GM18505 (cell line): ENCODE measurements at regions not wholly inside any gene's neighbourhood (a gene's known extent, or its start where the extent isn't known, plus 50 kb on each side); places are given as distances from the start of the nearest gene placed in this dataset.

Experiments used
- ATAC-seq: cut with Tn5 transposase; IDR thresholded peaks from one replicate; pipeline ENCODE4 v1.9.1; 2021; ENCODE audit not compliant: unreplicated experiment
- POLR2A ChIP-seq: IDR thresholded peaks from 4 replicates; pipeline ENCODE4 v1.6.1; 2011; ENCODE audit warnings: borderline replicate concordance; ENCODE audit not compliant: insufficient read depth, insufficient read length; ENCODE audit errors: extremely low read depth

DNA sequence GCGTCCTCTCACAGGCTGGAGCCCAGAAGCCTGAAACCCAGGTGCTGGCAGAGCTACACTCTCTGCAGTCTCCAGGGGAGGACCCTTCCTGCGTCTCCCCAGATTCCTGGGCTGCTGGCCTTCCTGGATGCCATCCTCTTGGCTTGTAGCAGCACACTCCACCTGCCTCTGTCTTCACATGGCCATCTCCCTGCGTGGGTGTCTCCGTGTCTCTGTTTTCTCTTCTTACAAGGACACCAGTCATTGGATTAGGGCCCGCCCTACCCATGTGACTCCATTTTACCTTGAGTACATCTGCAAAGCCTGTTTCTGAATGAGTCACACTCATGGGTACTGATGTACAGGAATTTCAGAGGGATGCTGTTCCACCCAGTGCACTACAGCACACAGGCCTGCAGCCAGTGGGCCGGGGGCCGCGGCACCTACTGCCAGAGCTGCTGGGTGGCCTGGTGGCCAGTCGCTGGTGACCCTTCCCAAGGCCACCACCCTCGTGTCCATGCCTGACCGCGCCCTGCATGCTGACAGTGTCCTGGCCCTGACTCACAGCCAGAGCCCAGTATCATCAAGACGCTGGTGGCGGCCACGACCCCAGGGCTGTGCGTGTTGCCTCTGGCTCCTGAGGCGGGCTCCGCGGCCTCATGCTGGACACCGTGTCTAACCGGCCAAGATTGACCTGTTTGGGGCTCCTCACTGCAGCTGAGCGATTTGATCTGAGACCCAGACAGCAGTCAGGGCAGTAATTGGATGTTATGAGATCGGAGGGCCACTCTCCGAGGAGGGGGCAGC is 63.6 kb upstream of the NKX1-1 start:
- TF ChIP-seq POLR2A = no peak
- ATAC-seq = no peak

DNA sequence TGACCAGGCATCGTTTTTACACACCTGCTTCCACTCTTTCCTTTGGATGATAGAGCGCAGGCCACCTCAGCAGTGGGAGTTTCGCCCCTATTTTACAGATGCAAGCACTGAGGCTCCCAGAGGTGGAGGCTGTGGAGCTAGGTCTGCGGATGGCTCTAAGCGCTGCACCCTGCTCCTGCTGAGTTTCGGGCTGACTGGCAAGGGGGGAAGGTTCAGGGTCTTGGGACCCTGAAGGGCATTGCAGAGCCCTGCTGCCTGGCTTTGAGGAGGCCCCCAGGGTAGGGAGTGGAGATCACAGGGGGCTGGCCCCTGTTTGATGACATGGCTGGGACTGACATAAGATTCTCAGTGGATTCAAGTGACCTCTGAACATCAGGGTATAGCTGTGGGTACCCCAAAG is 62.8 kb upstream of the NKX1-1 start:
- ATAC-seq = no peak
- no peak for TF ChIP-seq POLR2A

DNA sequence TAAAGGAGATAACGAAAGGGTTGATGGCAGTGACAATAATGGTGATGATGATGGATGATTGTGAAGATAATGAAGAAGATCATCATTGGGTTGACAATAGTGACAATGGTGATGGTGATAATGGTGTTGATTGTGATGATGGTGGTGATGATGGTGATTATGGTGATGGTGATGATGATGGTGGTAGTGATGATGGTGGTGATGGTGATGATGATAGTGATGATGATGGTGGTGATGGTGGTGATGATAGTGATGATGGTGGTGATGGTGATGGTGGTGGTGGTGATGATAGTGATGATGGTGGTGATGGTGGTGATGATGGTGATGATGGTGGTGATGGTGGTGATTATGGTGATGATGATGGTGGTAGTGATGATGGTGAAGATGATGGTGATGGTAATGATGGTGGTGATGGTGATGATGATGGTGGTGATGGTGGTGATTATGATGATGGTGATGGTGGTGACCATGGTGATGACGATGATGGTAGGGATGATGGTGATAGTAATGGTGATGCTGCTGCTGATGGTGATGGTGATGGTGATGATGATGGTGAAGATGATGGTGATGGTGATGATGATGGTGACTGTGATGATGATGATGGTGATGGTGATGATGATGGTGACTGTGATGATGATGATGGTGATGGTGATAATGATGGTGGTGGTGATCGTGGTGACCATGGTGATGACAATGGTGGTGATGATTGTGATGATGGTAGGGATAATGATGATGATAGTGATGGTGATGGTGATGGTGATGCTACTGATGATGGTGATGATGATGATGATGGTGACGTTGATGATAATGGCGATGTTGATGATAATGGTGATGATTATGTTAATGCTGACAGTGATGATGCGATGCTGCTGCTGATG is 61.6 kb upstream of the NKX1-1 start:
- no peak for TF ChIP-seq POLR2A
- no peak for ATAC-seq

DNA sequence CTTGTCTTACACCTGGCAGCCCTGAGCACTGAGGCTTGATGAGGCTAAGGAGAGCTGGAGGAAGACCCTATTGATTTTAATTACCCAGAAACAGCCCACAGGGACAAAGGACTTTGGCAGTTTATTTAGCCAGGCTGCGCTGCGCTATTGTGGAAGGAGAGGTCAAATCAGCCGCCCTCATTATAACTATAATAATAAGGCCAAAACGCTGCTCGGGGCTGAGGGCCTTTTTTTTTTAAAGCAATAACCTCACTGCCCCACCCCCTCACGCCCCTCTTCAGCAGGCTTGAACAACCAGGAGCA is 60.6 kb upstream of the NKX1-1 start:
- no peak for ATAC-seq
- TF ChIP-seq POLR2A = no peak

DNA sequence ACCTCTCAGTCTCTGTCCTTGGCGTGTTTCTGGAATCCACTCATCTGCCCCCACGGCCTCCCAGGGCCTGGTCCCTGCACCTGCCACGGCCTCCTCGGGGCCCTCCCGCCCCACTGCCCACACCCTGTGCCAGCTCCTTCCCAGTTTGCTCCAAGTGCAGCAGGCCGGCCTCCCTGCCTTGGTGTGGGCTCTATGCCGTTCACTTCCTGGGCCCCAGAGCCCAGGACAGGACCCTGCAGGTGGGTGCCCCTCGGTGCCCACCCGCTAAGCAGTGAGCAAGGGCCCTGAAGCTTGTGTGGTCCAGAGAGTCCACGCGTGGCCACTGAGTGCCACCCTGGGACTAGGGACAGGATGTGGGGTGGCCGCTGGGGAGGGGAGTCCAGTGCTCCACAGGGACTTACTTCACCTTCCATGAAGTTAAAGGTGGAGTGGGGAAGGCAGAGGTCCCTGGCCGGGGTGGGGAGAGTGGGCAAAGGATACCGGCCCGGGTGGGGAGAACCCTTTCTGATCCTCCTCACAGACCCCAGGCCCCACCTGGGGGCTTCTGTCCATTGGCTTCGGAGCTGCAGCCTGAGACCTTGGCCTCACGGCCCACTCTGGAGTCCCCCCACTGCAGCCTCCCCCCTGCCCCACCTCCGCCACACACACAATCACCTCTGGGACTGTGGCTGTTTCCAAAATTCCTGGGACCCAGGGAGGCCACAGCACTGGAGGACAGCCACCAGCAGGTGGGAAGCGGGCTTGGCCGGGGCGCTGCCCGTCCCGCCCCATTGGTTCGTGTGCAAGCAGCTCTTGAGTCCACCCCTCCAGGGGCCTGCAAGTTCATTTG is 60.0 kb upstream of the NKX1-1 start:
- TF ChIP-seq POLR2A = no peak
- ATAC-seq = no peak

DNA sequence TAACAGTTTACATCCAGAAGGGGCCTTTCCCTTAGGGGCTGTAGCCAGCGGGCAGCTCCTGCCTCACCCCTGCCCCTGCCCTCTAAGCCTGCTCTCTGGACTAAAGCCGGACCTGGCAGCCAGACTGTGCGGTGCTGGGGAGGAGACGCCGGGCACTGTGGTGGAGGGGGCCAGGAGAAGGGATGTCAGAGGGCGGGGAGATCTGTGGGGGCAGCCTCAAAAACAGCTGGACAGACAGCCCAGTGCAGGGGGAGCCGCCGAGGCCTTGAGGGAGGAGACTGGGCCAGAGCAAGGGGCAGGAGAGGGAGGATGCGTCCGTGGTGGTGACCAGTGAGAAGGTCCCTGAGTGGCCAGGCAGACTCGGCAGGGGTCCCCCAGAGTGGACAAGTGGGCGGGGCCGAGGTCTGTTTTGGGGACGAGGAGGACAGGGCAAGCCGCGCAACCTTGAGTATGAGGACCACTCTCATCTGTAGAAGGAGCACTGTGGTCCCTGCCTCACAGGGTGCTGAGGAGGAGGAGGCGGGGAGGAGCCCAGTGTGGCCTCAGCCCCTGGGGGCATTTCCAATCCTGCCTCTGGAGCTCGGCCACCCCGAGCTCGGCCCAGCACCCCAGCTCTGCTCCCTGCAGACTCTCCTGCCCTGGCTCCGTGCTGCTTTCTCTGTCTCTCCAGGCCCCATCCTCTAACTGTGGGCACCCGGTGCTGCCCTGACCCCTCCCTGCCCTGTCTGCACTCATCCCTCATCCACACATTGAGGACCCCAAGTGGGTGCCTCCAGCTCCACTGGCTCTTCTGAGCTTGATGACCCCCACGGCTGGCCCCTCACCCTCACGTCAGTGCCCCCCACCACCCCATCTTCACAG is 59.2 kb upstream of the NKX1-1 start:
- no peak for TF ChIP-seq POLR2A
- ATAC-seq = no peak

DNA sequence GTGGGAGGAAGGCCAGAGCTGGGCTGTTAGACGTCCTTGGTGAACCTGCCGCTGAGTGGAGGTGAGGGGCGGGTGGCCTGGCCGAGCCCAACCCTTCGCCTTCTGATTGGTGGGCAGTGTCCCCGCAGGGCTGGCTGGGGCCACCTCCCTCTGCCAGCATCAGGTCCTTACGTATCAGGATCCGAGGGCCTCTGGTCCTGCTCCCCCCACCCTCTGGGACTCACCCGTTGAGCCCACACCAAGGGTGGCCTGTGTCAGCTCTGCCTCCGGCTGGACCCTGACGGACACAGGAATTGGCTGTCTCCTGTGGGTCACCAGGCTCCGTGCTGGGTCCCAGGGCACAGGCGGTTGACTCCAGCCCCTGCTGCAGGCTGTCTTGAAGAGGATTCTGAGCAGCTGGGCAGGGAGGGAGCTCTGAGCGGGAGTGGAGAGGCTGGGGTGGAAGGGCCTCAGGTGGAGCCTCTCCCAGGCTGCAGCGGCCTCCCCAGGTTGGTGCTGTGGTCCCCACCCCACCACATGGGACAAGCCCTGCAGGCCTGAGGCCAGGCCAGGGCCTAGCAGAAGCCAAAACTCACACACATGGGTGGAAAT is 58.4 kb upstream of the NKX1-1 start:
- no peak for TF ChIP-seq POLR2A
- ATAC-seq = no peak

DNA sequence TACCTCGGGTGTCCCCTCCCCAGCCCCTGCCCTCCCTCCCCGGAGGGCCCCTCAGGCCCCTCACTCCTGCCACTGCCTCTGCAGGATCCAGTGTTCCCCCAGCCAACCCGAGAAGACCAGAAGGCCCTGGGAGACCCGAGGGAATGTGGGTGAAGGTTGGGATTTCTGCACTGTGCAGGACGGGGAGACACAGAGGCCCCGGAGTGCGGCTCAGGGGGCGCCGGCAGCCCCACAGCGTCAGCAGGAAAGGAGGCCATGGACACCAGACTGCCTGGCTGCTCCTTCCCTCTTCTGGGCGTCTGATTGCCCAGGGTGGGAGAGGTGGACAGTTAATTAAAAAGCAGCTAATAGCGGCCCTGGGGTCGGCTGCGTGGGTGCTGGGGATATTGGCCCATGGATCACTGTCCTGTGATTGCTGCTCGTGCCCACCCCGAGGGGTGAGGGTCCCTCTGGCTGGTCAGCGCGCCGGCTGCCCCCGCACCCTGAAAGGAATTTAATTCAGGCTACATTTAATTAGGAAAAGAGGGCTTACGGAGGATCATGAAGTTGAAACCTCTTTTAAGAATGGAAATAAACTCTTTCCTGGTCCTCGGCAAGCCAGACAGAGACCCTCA is 57.8 kb upstream of the NKX1-1 start:
- TF ChIP-seq POLR2A = no peak
- ATAC-seq = no peak

DNA sequence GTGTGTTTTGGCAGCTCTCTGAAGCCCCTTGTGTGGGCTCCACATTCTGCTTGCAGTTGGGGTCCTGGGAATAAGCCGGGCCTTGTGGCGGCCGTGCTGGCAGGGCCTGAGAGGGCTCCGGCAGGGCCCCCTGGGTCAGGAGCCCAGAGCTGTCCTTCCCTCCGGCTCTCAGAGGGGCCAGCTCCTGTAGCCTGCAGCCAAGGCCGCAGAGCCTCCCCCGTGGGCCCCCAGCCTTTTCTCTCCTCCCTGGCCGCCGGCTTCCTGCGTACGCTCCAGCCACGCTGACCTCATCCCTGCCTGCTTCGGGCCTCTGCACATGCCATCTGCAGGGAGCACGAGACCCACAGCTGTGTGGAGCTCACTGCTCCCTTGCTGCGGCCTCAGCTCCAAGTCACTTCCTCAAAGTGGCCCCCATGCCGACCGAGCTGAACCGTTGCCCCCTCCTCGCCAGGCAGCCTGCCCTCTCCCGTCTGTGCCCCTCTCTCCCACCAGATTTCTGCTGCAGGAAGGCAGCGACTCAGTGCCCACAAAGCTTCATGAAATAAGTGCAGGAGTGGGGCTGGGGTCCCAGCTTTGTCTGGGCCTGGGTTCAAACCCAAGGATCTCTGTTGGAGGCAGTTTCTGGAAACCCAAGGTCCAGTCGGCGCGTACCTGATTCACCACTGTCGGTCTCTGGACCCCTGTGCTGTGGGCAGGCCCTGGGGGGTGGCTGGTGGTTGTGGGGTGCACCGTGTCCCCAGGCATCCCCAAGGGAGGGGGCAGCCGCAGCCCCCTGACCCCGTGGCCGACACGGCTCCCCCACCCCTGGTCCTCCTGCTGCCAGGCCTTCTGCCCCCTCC is 57.1 kb upstream of the NKX1-1 start:
- TF ChIP-seq POLR2A = no peak
- ATAC-seq = no peak

DNA sequence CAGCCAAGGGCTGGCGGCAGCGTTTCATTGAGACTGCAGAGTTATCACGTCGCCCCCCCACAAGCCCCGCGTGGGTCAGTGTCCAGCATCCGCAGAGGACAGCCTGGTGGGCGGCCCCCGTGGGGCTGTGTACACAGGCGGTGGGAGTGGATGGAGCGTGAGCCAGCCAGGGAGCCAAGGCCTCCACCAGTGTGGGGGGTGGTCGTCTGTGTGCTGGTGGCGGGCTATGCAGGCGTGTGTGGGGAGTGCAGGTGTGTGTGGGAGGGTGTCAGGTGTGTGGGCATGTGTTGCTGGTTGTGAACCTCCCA is 56.5 kb upstream of the NKX1-1 start:
- TF ChIP-seq POLR2A = no peak
- no peak for ATAC-seq

DNA sequence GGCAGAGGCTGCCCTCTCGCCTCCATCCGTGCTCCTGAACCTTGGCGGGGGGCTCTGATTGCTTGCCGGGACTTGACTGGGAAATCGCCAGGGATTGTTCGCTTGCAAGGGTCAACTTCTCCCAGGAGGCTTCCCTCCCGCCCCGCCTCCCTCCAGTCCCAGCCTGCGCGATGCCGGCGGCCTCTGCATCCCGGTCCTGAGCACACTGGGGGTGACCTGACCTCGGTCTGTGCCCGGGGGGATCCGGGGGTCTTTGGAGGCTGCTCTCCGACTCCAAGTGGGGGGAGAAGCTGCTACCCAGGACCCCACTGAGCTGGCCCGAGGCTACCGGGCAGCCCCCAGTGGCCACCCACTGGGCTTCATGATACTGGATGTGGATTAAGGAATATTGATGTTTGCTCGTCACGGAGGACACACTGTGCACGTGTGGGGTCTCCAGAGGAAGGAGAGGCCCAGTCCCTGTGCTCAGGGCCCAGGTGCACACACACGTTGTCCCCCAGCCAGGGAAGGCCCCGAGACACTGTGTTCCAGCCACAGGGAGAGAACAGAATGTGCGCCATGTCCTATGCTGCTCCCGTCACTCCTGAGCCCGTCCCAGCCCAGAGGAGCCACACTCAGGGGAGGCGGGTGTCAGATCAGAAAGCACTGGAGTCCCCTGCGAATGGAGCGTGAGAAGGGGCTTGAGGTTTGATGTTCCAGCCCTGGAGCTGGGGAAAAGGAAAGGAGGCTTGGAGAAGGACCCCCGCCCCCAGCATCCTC is 55.9 kb upstream of the NKX1-1 start:
- no peak for TF ChIP-seq POLR2A
- ATAC-seq = no peak
